ENCODE measurements at regions not wholly inside any gene's neighbourhood (a gene's known extent, or its start where the extent isn't known, plus 50 kb on each side); places are given as distances from the start of the nearest gene placed in this dataset.

- TF ChIP-seq ZNF561 (CRISPR knock-in tag; conservative IDR thresholded peaks at IDR 0.05): no peak
- no peak for TF ChIP-seq NR2F6 (CRISPR knock-in tag; IDR thresholded peaks at IDR 0.05)
- no peak for TF ChIP-seq MLX (CRISPR knock-in tag; conservative IDR thresholded peaks at IDR 0.05)
- no peak for TF ChIP-seq PATZ1 (CRISPR knock-in tag; IDR thresholded peaks at IDR 0.05; ENCODE audit: borderline replicate concordance)
- no peak for TF ChIP-seq FOS (IDR thresholded peaks at IDR 0.05; ENCODE audit: extremely low read depth, insufficient read length)
- no peak for TF ChIP-seq KLF10 (CRISPR knock-in tag; IDR thresholded peaks at IDR 0.05)
- no peak for TF ChIP-seq FOXK1 (CRISPR knock-in tag; IDR thresholded peaks at IDR 0.05; ENCODE audit: borderline replicate concordance)
- TF ChIP-seq HLTF (IDR thresholded peaks at IDR 0.05): no peak
Observed at GRCh38 chr1:178037510-178038253, 56.2 kb upstream of the RASAL2 start.
